ENCODE measurements at regions not wholly inside any gene's neighbourhood (a gene's known extent, or its start where the extent isn't known, plus 50 kb on each side); places are given as distances from the start of the nearest gene placed in this dataset.
A peak's percentile ranks its signal among the peaks of the same experiment; 100 is the strongest.
"Not testable (repeated sequence)": the region's sequence is repeated elsewhere in the genome, so short reads cannot be mapped to it uniquely, and the experiment has no call there.

DNA sequence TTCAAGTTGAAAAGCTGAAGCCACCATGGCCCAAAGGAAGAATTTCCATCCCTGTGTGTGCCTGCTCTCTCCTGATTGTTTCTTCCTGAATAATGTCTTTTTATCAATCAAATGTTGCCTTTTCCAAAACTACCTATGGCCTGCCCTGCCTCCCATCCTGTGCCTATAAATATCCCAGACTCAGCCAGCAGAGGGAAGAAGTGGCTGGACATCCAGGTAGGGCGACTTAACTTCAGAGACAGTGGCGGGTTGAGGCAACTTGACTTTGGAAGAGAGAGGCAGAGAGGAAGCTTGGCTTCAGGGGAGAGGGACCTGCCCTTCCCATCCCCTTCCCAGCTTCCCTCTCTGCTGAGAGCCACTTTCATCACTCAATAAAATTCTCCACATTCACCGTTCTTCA, 133.0 kb downstream of the LCA5 start:
- TF ChIP-seq, protein P1, sequence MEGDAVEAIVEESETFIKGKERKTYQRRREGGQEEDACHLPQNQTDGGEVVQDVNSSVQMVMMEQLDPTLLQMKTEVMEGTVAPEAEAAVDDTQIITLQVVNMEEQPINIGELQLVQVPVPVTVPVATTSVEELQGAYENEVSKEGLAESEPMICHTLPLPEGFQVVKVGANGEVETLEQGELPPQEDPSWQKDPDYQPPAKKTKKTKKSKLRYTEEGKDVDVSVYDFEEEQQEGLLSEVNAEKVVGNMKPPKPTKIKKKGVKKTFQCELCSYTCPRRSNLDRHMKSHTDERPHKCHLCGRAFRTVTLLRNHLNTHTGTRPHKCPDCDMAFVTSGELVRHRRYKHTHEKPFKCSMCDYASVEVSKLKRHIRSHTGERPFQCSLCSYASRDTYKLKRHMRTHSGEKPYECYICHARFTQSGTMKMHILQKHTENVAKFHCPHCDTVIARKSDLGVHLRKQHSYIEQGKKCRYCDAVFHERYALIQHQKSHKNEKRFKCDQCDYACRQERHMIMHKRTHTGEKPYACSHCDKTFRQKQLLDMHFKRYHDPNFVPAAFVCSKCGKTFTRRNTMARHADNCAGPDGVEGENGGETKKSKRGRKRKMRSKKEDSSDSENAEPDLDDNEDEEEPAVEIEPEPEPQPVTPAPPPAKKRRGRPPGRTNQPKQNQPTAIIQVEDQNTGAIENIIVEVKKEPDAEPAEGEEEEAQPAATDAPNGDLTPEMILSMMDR (IDR thresholded peaks at IDR 0.05; ENCODE audit: unreplicated experiment) = peak; percentile 29
- Mint-ChIP-seq H3K36me3 (ENCODE audit: insufficient read depth) (no peaks in the 10 kb centered on the region), H3K4me3 (ENCODE audit: low read depth) (peak overlapping the region; percentile 2), H3K27ac (peak overlapping the region; percentile 77), H3K9me3 (ENCODE audit: low read depth) (no peaks in the 10 kb centered on the region), H3K4me1 (ENCODE audit: low read depth) (peaks cover 29% of the 10 kb centered on the region), H3K27me3 (no peaks in the 10 kb centered on the region)
- DNase-seq (ENCODE audit: low spot score, unreplicated experiment) = no peak

- TF ChIP-seq, protein P1 (IDR thresholded peaks at IDR 0.05; ENCODE audit: unreplicated experiment) = no peak
- Mint-ChIP-seq H3K9me3 (ENCODE audit: low read depth) (no peaks in the 10 kb centered on the region), H3K36me3 (ENCODE audit: insufficient read depth) (no peaks in the 10 kb centered on the region), H3K27me3 (no peaks in the 10 kb centered on the region), H3K4me3 (ENCODE audit: low read depth) (no peak overlapping the region), H3K4me1 (ENCODE audit: low read depth) (peaks cover 29% of the 10 kb centered on the region), H3K27ac (peak overlapping the region; percentile 77)
- DNase-seq (ENCODE audit: low spot score, unreplicated experiment) = no peak
Observed at GRCh38 chr6:79403563-79403962, 133.7 kb downstream of the LCA5 start.

DNA sequence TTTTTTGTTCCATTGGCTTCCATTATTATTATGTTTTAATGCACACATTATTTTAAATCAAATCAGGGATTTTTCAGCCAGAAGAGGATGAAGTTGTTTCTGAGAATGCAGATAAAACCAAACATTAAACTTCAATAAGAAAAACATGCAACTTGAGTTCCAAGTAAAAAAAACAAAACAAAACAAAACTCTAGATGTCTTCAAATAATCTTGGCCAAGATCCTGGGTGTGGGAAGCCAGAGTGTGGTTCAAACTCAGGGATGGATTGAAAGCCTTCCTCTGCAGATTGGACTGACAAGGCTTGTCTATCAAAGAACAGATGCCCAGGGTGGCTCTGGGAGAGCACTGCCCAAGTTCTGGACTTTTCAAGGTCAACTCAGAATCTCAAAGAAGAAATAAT, 134.1 kb downstream of the LCA5 start:
- Mint-ChIP-seq H3K27me3 (no peaks in the 10 kb centered on the region), H3K4me3 (ENCODE audit: low read depth) (no peak overlapping the region), H3K9me3 (ENCODE audit: low read depth) (no peaks in the 10 kb centered on the region), H3K27ac (no peak overlapping the region), H3K36me3 (ENCODE audit: insufficient read depth) (no peaks in the 10 kb centered on the region), H3K4me1 (ENCODE audit: low read depth) (peaks cover 29% of the 10 kb centered on the region)
- no peak for DNase-seq (ENCODE audit: low spot score, unreplicated experiment)
- TF ChIP-seq, protein P1 (IDR thresholded peaks at IDR 0.05; ENCODE audit: unreplicated experiment) = no peak

GRCh38 chr6:79399499-79399898, 137.7 kb downstream of the LCA5 start:
- DNase-seq (ENCODE audit: low spot score, unreplicated experiment) = no peak
- Mint-ChIP-seq H3K36me3 (ENCODE audit: insufficient read depth) (no peaks in the 10 kb centered on the region), H3K4me3 (ENCODE audit: low read depth) (no peak overlapping the region), H3K27me3 (no peaks in the 10 kb centered on the region), H3K4me1 (ENCODE audit: low read depth) (peaks cover 22% of the 10 kb centered on the region), H3K9me3 (ENCODE audit: low read depth) (no peaks in the 10 kb centered on the region), H3K27ac (no peak overlapping the region)
- TF ChIP-seq, protein P1 (IDR thresholded peaks at IDR 0.05; ENCODE audit: unreplicated experiment) = no peak

DNA sequence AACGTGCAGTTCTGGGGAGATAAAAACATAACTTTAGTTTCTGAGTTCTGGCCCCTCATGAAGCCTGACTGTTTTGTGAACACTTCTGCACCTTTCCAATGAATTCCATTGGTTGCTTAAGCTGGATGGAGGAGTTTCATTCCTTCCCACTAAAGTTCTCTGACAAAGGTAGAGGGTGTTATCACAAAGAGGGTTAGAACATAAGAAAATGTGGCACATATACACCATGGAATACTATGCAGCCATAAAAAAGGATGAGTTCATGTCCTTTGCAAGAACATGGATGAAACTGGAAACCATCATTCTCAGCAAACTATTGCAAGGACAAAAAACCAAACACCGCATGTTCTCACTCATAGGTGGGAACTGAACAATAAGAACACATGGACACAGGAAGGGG, 138.6 kb downstream of the LCA5 start:
- H3K36me3 Mint-ChIP-seq (ENCODE audit: insufficient read depth); H3K4me3 Mint-ChIP-seq (ENCODE audit: low read depth); H3K9me3 Mint-ChIP-seq (ENCODE audit: low read depth); H3K27me3 Mint-ChIP-seq; DNase-seq (ENCODE audit: low spot score, unreplicated experiment); H3K27ac Mint-ChIP-seq: not testable (repeated sequence)
- H3K4me1 Mint-ChIP-seq (ENCODE audit: low read depth) = peaks cover 14% of the 10 kb centered on the region

GRCh38 chr6:79396625-79397024, 140.6 kb downstream of the LCA5 start:
- Mint-ChIP-seq H3K4me3 (ENCODE audit: low read depth) (no peak overlapping the region), H3K9me3 (ENCODE audit: low read depth) (no peaks in the 10 kb centered on the region), H3K36me3 (ENCODE audit: insufficient read depth) (no peaks in the 10 kb centered on the region), H3K27me3 (no peaks in the 10 kb centered on the region), H3K27ac (no peak overlapping the region), H3K4me1 (ENCODE audit: low read depth) (peaks cover 3% of the 10 kb centered on the region)
- TF ChIP-seq, protein P1 (IDR thresholded peaks at IDR 0.05; ENCODE audit: unreplicated experiment) = no peak
- no peak for DNase-seq (ENCODE audit: low spot score, unreplicated experiment)
